ENCODE measurements at regions not wholly inside any gene's neighbourhood (a gene's known extent, or its start where the extent isn't known, plus 50 kb on each side); places are given as distances from the start of the nearest gene placed in this dataset.

DNA sequence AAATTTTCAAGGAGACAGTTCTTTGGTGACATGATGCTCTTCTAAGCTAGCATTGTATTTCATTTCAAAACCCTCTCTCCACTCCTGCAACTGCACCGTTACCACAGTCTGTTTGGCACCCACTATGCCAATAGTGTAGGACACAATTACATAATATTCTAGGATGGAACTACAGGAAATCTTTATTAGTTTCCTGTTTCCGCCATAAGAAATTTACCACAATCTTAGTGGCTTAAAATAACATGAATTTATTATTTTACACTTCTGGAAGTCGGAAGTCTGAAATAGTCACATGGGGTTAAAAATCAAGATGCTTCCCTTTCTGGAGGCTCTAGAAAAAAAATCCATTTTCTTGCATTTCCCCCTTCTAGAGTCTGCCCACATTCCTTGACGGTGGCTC lies 733.1 kb downstream of the HDGFL1 start:
- H3K4me1 ChIP-seq (ENCODE audit: insufficient read depth, low read length, poor library complexity, severe bottlenecking), result no peaks in the 10 kb centered on the region
- no peaks in the 10 kb centered on the region for H3K79me2 ChIP-seq (ENCODE audit: insufficient read depth, low read length)
- H3K9me3 ChIP-seq (ENCODE audit: insufficient read depth, low read depth, low read length), result no peaks in the 10 kb centered on the region
- H4K20me1 ChIP-seq (ENCODE audit: insufficient read depth, low read length, poor library complexity, severe bottlenecking), result no peaks in the 10 kb centered on the region
- no peak for TF ChIP-seq CTCF (conservative IDR thresholded peaks at IDR 0.05; ENCODE audit: low read length)
- no peak for TF ChIP-seq EZH2phosphoT487 (IDR thresholded peaks at IDR 0.05; ENCODE audit: borderline replicate concordance)
- no peaks in the 10 kb centered on the region for H3K9me2 ChIP-seq (replicated peaks; ENCODE audit: low read depth, low read length)
- no peak overlapping the region for H3K4me2 ChIP-seq (ENCODE audit: low read depth, low read length, poor library complexity, severe bottlenecking)
- no peaks in the 10 kb centered on the region for H3F3A ChIP-seq (ENCODE audit: low read depth)
- no peaks in the 10 kb centered on the region for H3K27me3 ChIP-seq (ENCODE audit: insufficient read depth, low read length, poor library complexity, severe bottlenecking)
- H3K9ac ChIP-seq (ENCODE audit: low read depth, low read length, poor library complexity, severe bottlenecking), result no peak overlapping the region
- H2AFZ ChIP-seq (ENCODE audit: low read length), result no peak overlapping the region
- H3K36me3 ChIP-seq (ENCODE audit: insufficient read depth, low read length), result no peaks in the 10 kb centered on the region
- no peak overlapping the region for H3K4me3 ChIP-seq (ENCODE audit: low read length, poor library complexity, severe bottlenecking)

GRCh38 chr6:23305325-23305943 lies 736.1 kb downstream of the HDGFL1 start:
- Histone ChIP-seq H3K4me3 (ENCODE audit: low read length, poor library complexity, severe bottlenecking) (no peak overlapping the region), H3K4me1 (ENCODE audit: insufficient read depth, low read length, poor library complexity, severe bottlenecking) (no peaks in the 10 kb centered on the region), H4K20me1 (ENCODE audit: insufficient read depth, low read length, poor library complexity, severe bottlenecking) (no peaks in the 10 kb centered on the region), H3K79me2 (ENCODE audit: insufficient read depth, low read length) (no peaks in the 10 kb centered on the region), H3K27me3 (ENCODE audit: insufficient read depth, low read length, poor library complexity, severe bottlenecking) (no peaks in the 10 kb centered on the region), H3K9me3 (ENCODE audit: insufficient read depth, low read depth, low read length) (no peaks in the 10 kb centered on the region), H3K9me2 (replicated peaks; ENCODE audit: low read depth, low read length) (no peaks in the 10 kb centered on the region), H3K9ac (ENCODE audit: low read depth, low read length, poor library complexity, severe bottlenecking) (no peak overlapping the region), H3K36me3 (ENCODE audit: insufficient read depth, low read length) (no peaks in the 10 kb centered on the region), H3K4me2 (ENCODE audit: low read depth, low read length, poor library complexity, severe bottlenecking) (no peak overlapping the region), H3F3A (ENCODE audit: low read depth) (no peaks in the 10 kb centered on the region), H2AFZ (ENCODE audit: low read length) (no peak overlapping the region)
- TF ChIP-seq CTCF (conservative IDR thresholded peaks at IDR 0.05; ENCODE audit: low read length), result no peak
- no peak for TF ChIP-seq EZH2phosphoT487 (IDR thresholded peaks at IDR 0.05; ENCODE audit: borderline replicate concordance)

DNA sequence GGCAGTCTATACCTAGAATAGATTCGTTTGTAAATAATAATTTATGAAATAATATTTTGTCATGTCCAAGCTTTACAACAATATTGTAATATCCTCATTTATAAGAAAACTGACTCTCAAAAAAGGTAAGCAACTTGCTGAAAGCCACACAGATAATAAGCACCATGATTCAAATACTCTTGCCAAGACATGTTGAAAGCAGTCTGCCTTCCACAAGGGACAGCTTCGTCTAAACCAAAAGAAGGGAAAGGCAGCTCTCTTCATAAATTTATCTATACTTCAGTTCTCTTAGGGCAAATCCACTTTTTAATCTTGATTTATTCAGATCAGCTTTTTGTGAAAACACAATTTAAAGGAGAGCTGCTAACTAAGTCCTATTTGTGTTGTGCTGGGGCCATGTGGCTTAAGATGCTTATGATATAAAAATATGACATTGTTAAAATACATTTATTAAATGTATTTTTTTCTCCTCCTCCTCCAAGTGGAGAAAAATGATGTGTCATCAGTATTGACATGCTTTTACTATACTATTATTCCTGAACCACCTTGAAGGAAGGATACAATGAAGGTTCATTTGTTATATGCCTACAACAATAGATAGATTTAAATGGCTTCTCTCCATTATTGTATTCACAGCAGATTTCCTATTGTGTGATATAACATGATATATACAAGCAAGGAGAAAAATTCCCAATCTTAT lies 737.0 kb downstream of the HDGFL1 start:
- Histone ChIP-seq H3K9ac (ENCODE audit: low read depth, low read length, poor library complexity, severe bottlenecking) (no peak overlapping the region), H3K79me2 (ENCODE audit: insufficient read depth, low read length) (no peaks in the 10 kb centered on the region), H3K36me3 (ENCODE audit: insufficient read depth, low read length) (no peaks in the 10 kb centered on the region), H3K4me2 (ENCODE audit: low read depth, low read length, poor library complexity, severe bottlenecking) (no peak overlapping the region), H3K9me3 (ENCODE audit: insufficient read depth, low read depth, low read length) (no peaks in the 10 kb centered on the region), H3K9me2 (replicated peaks; ENCODE audit: low read depth, low read length) (no peaks in the 10 kb centered on the region), H4K20me1 (ENCODE audit: insufficient read depth, low read length, poor library complexity, severe bottlenecking) (no peaks in the 10 kb centered on the region), H2AFZ (ENCODE audit: low read length) (no peak overlapping the region), H3K4me3 (ENCODE audit: low read length, poor library complexity, severe bottlenecking) (no peak overlapping the region), H3K4me1 (ENCODE audit: insufficient read depth, low read length, poor library complexity, severe bottlenecking) (no peaks in the 10 kb centered on the region), H3K27me3 (ENCODE audit: insufficient read depth, low read length, poor library complexity, severe bottlenecking) (no peaks in the 10 kb centered on the region), H3F3A (ENCODE audit: low read depth) (no peaks in the 10 kb centered on the region)
- no peak for TF ChIP-seq CTCF (conservative IDR thresholded peaks at IDR 0.05; ENCODE audit: low read length)
- no peak for TF ChIP-seq EZH2phosphoT487 (IDR thresholded peaks at IDR 0.05; ENCODE audit: borderline replicate concordance)

All from Loucy (cell line).